ENCODE measurements at regions not wholly inside any gene's neighbourhood (a gene's known extent, or its start where the extent isn't known, plus 50 kb on each side); places are given as distances from the start of the nearest gene placed in this dataset.

- H3K27ac Mint-ChIP-seq, result no peak overlapping the region
- no peaks in the 10 kb centered on the region for H3K9me3 Mint-ChIP-seq
- H3K4me1 Mint-ChIP-seq (ENCODE audit: low read depth in 2 of 2), result peaks cover 5 to 23% of the 10 kb centered on the region in 2 donors
- DNase-seq (no peak), ATAC-seq (replicated peaks) (no peak)
- H3K36me3 Mint-ChIP-seq (ENCODE audit: insufficient read depth), result no peaks in the 10 kb centered on the region
- H3K4me3 Mint-ChIP-seq, result no peak overlapping the region
- H3K27me3 Mint-ChIP-seq, result peaks cover 0 to 10% of the 10 kb centered on the region in 2 donors
Observed at GRCh38 chr5:157920828-157921170, 61.9 kb upstream of the CLINT1 start.

GRCh38 chr5:157918811-157919742 lies 60.1 kb upstream of the CLINT1 start:
- Mint-ChIP-seq H3K4me3 (peak overlapping the region in 1 of 2 donors; percentile 63), H3K4me1 (ENCODE audit: low read depth in 2 of 2) (peaks cover 5 to 18% of the 10 kb centered on the region in 2 donors), H3K36me3 (ENCODE audit: insufficient read depth) (no peaks in the 10 kb centered on the region), H3K9me3 (no peaks in the 10 kb centered on the region), H3K27me3 (peaks cover 0 to 10% of the 10 kb centered on the region in 2 donors), H3K27ac (peak overlapping the region; percentile 68 to 69)
- ATAC-seq (replicated peaks) (peak; percentile 52), DNase-seq (no peak)

GRCh38 chr5:157917899-157918809 lies 59.2 kb upstream of the CLINT1 start:
- Mint-ChIP-seq H3K4me1 (ENCODE audit: low read depth in 2 of 2) (peaks cover 5 to 18% of the 10 kb centered on the region in 2 donors), H3K27ac (no peak overlapping the region), H3K36me3 (ENCODE audit: insufficient read depth) (no peaks in the 10 kb centered on the region), H3K4me3 (no peak overlapping the region), H3K9me3 (no peaks in the 10 kb centered on the region), H3K27me3 (peaks cover 0 to 10% of the 10 kb centered on the region in 2 donors)
- ATAC-seq (replicated peaks) (peak; percentile 71), DNase-seq (peak; percentile 39 to 47 (median 44))

- DNase-seq, result no peak
- H3K27me3 Mint-ChIP-seq, result peaks cover 0 to 10% of the 10 kb centered on the region in 2 donors
- no peaks in the 10 kb centered on the region for H3K9me3 Mint-ChIP-seq
- no peaks in the 10 kb centered on the region for H3K36me3 Mint-ChIP-seq (ENCODE audit: insufficient read depth)
- H3K4me3 Mint-ChIP-seq, result no peak overlapping the region
- peaks cover 5 to 18% of the 10 kb centered on the region in 2 donors for H3K4me1 Mint-ChIP-seq (ENCODE audit: low read depth in 2 of 2)
- H3K27ac Mint-ChIP-seq, result no peak overlapping the region
- ATAC-seq (replicated peaks), result no peak
Observed at GRCh38 chr5:157917491-157917890, 58.5 kb upstream of the CLINT1 start.

DNA sequence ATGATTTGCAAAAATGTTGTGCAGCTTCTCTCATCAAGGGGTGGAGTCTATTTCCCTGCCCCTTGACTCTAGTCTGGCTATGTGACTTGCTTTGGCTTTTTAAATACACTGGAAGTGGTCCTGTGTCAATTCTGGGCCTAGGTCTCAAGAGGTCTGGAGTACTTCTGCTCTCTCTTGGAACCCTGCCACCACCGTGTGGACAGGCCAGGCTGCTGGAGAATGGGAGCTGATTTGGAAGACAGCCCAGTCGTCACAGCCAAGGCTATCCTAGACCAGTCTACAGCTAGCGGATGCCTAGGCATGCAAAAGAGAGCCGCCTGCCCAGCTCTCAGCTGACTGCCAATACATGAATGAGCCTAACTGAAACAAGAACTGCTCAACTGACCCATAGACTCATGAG lies 56.7 kb upstream of the CLINT1 start:
- H3K4me3 Mint-ChIP-seq, result no peak overlapping the region
- H3K27ac Mint-ChIP-seq, result peak overlapping the region in 1 of 2 donors; percentile 67
- peaks cover 5 to 18% of the 10 kb centered on the region in 2 donors for H3K4me1 Mint-ChIP-seq (ENCODE audit: low read depth in 2 of 2)
- H3K36me3 Mint-ChIP-seq (ENCODE audit: insufficient read depth), result no peaks in the 10 kb centered on the region
- no peaks in the 10 kb centered on the region for H3K9me3 Mint-ChIP-seq
- ATAC-seq (replicated peaks), result no peak
- peaks cover 9 to 20% of the 10 kb centered on the region in 2 donors for H3K27me3 Mint-ChIP-seq
- no peak for DNase-seq

- ATAC-seq (replicated peaks) (no peak), DNase-seq (no peak)
- H3K27ac Mint-ChIP-seq, result no peak overlapping the region
- no peak overlapping the region for H3K4me3 Mint-ChIP-seq
- H3K9me3 Mint-ChIP-seq, result no peaks in the 10 kb centered on the region
- H3K4me1 Mint-ChIP-seq (ENCODE audit: low read depth in 2 of 2), result peaks cover 5 to 14% of the 10 kb centered on the region in 2 donors
- peaks cover 9 to 16% of the 10 kb centered on the region in 2 donors for H3K27me3 Mint-ChIP-seq
- no peaks in the 10 kb centered on the region for H3K36me3 Mint-ChIP-seq (ENCODE audit: insufficient read depth)
Observed at GRCh38 chr5:157914151-157914788, 55.3 kb upstream of the CLINT1 start.

DNA sequence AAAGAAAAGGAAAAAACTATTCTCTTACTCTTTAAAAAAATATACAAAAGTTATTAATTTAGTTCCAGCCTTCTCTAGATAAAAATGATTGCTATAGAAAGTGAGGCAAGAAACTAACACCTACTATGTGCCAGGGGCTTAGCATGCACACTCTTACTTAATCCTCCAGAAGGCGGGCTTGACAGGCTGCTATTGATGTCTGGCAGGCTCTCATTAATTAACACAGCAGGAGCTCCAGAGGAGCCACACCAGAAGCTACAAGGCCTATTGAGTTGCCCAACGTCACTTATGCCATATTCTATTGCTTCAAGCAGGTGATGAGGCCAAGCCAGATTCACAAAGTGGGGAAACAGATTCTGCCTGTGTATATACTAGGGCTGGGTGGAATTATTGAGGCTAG lies 54.6 kb upstream of the CLINT1 start:
- Mint-ChIP-seq H3K27me3 (peaks cover 9 to 11% of the 10 kb centered on the region in 2 donors), H3K27ac (no peak overlapping the region), H3K9me3 (no peaks in the 10 kb centered on the region), H3K4me1 (ENCODE audit: low read depth in 2 of 2) (peaks cover 5 to 7% of the 10 kb centered on the region in 2 donors), H3K36me3 (ENCODE audit: insufficient read depth) (no peaks in the 10 kb centered on the region), H3K4me3 (no peak overlapping the region)
- no peak for DNase-seq
- no peak for ATAC-seq (replicated peaks)

GRCh38 chr5:157912621-157913325 lies 53.8 kb upstream of the CLINT1 start:
- ATAC-seq (replicated peaks) (no peak), DNase-seq (no peak)
- peaks cover 9 to 11% of the 10 kb centered on the region in 2 donors for H3K27me3 Mint-ChIP-seq
- no peaks in the 10 kb centered on the region for H3K36me3 Mint-ChIP-seq (ENCODE audit: insufficient read depth)
- peaks cover 1% of the 10 kb centered on the region in 2 donors for H3K4me1 Mint-ChIP-seq (ENCODE audit: low read depth in 2 of 2)
- H3K9me3 Mint-ChIP-seq, result no peaks in the 10 kb centered on the region
- no peak overlapping the region for H3K4me3 Mint-ChIP-seq
- no peak overlapping the region for H3K27ac Mint-ChIP-seq

DNA sequence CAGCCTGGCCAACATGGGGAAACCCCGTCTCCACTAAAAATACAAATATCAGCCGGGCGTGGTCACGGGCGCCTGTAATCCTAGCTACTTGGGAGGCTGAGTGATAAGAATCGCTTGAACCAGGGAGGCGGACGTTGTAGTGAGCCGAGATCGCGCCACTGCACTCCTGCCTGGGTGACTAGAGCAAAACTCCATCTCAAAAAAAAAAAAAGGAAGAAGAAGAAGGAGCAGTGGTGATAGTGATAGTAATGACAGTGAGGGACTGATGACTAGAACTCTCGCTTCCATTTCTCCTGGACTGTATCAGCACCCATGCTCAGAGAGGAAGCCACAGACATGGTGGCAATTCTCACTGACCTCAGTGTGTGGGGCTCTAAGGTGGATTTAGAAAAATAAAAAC lies 52.6 kb upstream of the CLINT1 start:
- no peaks in the 10 kb centered on the region for H3K9me3 Mint-ChIP-seq
- H3K36me3 Mint-ChIP-seq (ENCODE audit: insufficient read depth), result no peaks in the 10 kb centered on the region
- DNase-seq (no peak), ATAC-seq (replicated peaks) (no peak)
- H3K27ac Mint-ChIP-seq, result no peak overlapping the region
- H3K27me3 Mint-ChIP-seq, result peaks cover 9 to 11% of the 10 kb centered on the region in 2 donors
- H3K4me1 Mint-ChIP-seq (ENCODE audit: low read depth in 2 of 2), result no peaks in the 10 kb centered on the region
- no peak overlapping the region for H3K4me3 Mint-ChIP-seq

Data from effector memory CD8-positive, alpha-beta T cell (primary cell).